ENCODE measurements at regions not wholly inside any gene's neighbourhood (a gene's known extent, or its start where the extent isn't known, plus 50 kb on each side); places are given as distances from the start of the nearest gene placed in this dataset.
"Not testable (repeated sequence)": the region's sequence is repeated elsewhere in the genome, so short reads cannot be mapped to it uniquely, and the experiment has no call there.

DNA sequence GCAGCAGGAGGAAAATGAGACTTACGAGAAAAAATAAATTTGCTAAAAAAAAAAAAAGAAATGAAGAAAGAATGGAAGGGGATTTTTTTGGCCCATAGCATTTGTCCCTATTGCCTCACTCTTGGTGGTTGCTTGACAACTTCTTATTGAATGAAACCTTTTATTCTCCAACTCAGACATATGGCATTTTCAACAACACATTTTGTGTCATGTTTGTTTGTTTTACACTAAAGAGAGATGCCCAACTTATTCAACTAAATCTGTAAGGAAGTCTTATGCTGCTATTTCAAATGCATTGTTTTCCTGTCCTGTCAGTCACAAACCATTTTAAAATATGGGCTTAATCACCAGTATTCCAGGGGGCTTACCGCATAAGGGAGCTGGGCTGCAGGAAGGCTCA lies 409.1 kb upstream of the TENM3 start:
- DNase-seq, result no peak
- Mint-ChIP-seq H3K4me3 (ENCODE audit: unreplicated experiment) (no peak overlapping the region), H3K27ac (ENCODE audit: unreplicated experiment) (no peak overlapping the region), H3K36me3 (ENCODE audit: insufficient read depth, unreplicated experiment) (no peaks in the 10 kb centered on the region), H3K9me3 (ENCODE audit: unreplicated experiment) (no peaks in the 10 kb centered on the region), H3K4me1 (ENCODE audit: low read depth, unreplicated experiment) (no peaks in the 10 kb centered on the region), H3K27me3 (ENCODE audit: insufficient read depth, unreplicated experiment) (peaks cover 20% of the 10 kb centered on the region)
- no peaks in the 10 kb centered on the region for H3K9me3 ChIP-seq
- no peaks in the 10 kb centered on the region for H3K36me3 ChIP-seq (ENCODE audit: control insufficient read depth, insufficient read depth, low read length)
- intact Hi-C loops (cut with micrococcal nuclease; ENCODE audit: unreplicated experiment), result no loop called here
- TF ChIP-seq, protein P1, sequence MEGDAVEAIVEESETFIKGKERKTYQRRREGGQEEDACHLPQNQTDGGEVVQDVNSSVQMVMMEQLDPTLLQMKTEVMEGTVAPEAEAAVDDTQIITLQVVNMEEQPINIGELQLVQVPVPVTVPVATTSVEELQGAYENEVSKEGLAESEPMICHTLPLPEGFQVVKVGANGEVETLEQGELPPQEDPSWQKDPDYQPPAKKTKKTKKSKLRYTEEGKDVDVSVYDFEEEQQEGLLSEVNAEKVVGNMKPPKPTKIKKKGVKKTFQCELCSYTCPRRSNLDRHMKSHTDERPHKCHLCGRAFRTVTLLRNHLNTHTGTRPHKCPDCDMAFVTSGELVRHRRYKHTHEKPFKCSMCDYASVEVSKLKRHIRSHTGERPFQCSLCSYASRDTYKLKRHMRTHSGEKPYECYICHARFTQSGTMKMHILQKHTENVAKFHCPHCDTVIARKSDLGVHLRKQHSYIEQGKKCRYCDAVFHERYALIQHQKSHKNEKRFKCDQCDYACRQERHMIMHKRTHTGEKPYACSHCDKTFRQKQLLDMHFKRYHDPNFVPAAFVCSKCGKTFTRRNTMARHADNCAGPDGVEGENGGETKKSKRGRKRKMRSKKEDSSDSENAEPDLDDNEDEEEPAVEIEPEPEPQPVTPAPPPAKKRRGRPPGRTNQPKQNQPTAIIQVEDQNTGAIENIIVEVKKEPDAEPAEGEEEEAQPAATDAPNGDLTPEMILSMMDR (IDR thresholded peaks at IDR 0.05; ENCODE audit: insufficient read depth in 1 of 2, low read depth in 1 of 2, low read length in 1 of 2, severe bottlenecking in 1 of 2, unreplicated experiment in 1 of 2), result no peak
- H3K27me3 ChIP-seq (replicated peaks; ENCODE audit: control insufficient read depth, insufficient read depth, low read length), result no peaks in the 10 kb centered on the region
- no peaks in the 10 kb centered on the region for H3K4me1 ChIP-seq
- no TSS peak for BruUV-seq (replicated peaks)
- ChIA-PET POLR2A (no interaction called here), CTCF (no interaction called here)
- H3K4me3 ChIP-seq (ENCODE audit: low read depth, low read length), result no peak overlapping the region

DNA sequence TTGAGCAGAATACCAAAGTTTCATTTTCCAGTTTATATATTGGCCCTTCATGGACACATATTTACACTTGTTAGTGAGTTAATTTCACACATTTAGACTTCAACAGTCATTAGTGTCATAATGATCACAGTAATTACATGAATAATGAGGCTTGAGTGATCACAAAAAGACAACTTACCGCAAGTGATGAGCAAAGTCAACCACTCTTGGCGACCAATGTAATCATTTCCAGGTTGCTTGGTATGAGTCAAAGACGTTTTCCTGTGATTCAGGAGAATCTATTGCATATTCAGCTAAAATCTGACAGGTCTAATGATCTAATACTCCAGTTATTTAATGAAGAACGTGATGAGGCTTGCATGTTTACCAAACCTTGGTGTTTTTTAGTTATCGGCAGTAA lies 407.9 kb upstream of the TENM3 start:
- TF ChIP-seq, protein P1 (IDR thresholded peaks at IDR 0.05; ENCODE audit: insufficient read depth in 1 of 2, low read depth in 1 of 2, low read length in 1 of 2, severe bottlenecking in 1 of 2, unreplicated experiment in 1 of 2), result no peak
- H3K4me3 ChIP-seq (ENCODE audit: low read depth, low read length), result no peak overlapping the region
- POLR2A ChIA-PET, result interaction anchor here (0.6 kb wide), 1 partner anchor 15 kb away, joined by 4 read pairs; no protein-coding TSS in a partner anchor
- BruUV-seq (replicated peaks), result no TSS peak
- no peaks in the 10 kb centered on the region for H3K4me1 ChIP-seq
- DNase-seq, result no peak
- Mint-ChIP-seq H3K27me3 (ENCODE audit: insufficient read depth, unreplicated experiment) (peaks cover 20% of the 10 kb centered on the region), H3K4me3 (ENCODE audit: unreplicated experiment) (no peak overlapping the region), H3K4me1 (ENCODE audit: low read depth, unreplicated experiment) (no peaks in the 10 kb centered on the region), H3K36me3 (ENCODE audit: insufficient read depth, unreplicated experiment) (no peaks in the 10 kb centered on the region), H3K27ac (ENCODE audit: unreplicated experiment) (no peak overlapping the region), H3K9me3 (ENCODE audit: unreplicated experiment) (no peaks in the 10 kb centered on the region)
- no peaks in the 10 kb centered on the region for H3K27me3 ChIP-seq (replicated peaks; ENCODE audit: control insufficient read depth, insufficient read depth, low read length)
- intact Hi-C loops (cut with micrococcal nuclease; ENCODE audit: unreplicated experiment), result no loop called here
- H3K9me3 ChIP-seq, result no peaks in the 10 kb centered on the region
- CTCF ChIA-PET, result no interaction called here
- H3K36me3 ChIP-seq (ENCODE audit: control insufficient read depth, insufficient read depth, low read length), result no peaks in the 10 kb centered on the region

DNA sequence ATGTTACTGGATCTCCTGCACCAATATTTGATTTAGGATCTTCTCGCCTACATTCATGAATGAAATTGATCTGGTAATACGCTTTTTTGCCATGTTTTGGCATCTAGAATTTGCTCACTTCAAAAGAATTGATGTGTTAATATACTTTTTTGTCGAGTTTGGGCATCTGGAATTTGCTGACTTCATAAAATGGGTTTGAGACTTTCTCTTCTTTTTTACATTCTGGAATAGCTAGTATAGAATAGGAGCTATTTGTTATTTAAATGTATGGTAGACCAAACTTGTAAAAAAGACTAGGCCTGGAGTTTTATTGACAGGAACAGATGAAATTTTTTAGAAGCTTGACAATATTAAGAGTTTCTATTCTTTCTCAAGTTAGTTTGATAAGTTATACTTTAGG lies 404.9 kb upstream of the TENM3 start:
- ChIA-PET POLR2A (no interaction called here), CTCF (no interaction called here)

DNA sequence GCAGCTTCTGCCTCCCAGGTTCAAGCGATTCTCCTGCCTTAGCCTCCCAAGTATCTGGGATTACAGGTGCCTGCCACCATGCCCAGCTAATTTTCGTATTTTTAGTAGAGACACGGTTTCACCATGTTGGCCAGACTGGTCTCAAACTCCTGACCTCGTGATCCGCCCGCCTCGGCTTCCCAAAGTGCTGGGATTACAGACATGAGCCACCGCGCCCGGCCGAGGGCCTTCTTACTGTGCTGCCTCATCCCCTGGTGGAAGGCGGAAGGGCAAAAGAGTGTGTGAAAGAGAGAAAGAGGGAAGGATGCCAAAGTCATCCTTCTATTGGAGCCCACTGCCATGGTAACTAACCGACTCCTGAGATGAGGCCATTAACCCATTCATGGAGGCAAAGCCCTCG lies 399.4 kb upstream of the TENM3 start:
- POLR2A ChIA-PET; H3K9me3 Mint-ChIP-seq (ENCODE audit: unreplicated experiment); H3K4me3 Mint-ChIP-seq (ENCODE audit: unreplicated experiment); CTCF ChIA-PET; H3K27me3 Mint-ChIP-seq (ENCODE audit: insufficient read depth, unreplicated experiment); H3K4me1 ChIP-seq; intact Hi-C loops (cut with micrococcal nuclease; ENCODE audit: unreplicated experiment); H3K27me3 ChIP-seq (replicated peaks; ENCODE audit: control insufficient read depth, insufficient read depth, low read length); DNase-seq; BruUV-seq (replicated peaks); H3K36me3 ChIP-seq (ENCODE audit: control insufficient read depth, insufficient read depth, low read length); H3K36me3 Mint-ChIP-seq (ENCODE audit: insufficient read depth, unreplicated experiment); H3K27ac Mint-ChIP-seq (ENCODE audit: unreplicated experiment); H3K9me3 ChIP-seq; H3K4me3 ChIP-seq (ENCODE audit: low read depth, low read length); H3K4me1 Mint-ChIP-seq (ENCODE audit: low read depth, unreplicated experiment): not testable (repeated sequence)

More for the DNA sequence above, 404.9 kb upstream of the TENM3 start:
- Mint-ChIP-seq H3K27ac (ENCODE audit: unreplicated experiment) (no peak overlapping the region), H3K27me3 (ENCODE audit: insufficient read depth, unreplicated experiment) (peaks cover 11% of the 10 kb centered on the region), H3K4me3 (ENCODE audit: unreplicated experiment) (no peak overlapping the region), H3K9me3 (ENCODE audit: unreplicated experiment) (no peaks in the 10 kb centered on the region), H3K36me3 (ENCODE audit: insufficient read depth, unreplicated experiment) (no peaks in the 10 kb centered on the region), H3K4me1 (ENCODE audit: low read depth, unreplicated experiment) (no peaks in the 10 kb centered on the region)
- no peaks in the 10 kb centered on the region for H3K4me1 ChIP-seq
- H3K36me3 ChIP-seq (ENCODE audit: control insufficient read depth, insufficient read depth, low read length), result no peaks in the 10 kb centered on the region
- no peak for DNase-seq
- H3K4me3 ChIP-seq (ENCODE audit: low read depth, low read length), result no peak overlapping the region
- H3K9me3 ChIP-seq, result no peaks in the 10 kb centered on the region
- no peaks in the 10 kb centered on the region for H3K27me3 ChIP-seq (replicated peaks; ENCODE audit: control insufficient read depth, insufficient read depth, low read length)
- TF ChIP-seq, protein P1 (IDR thresholded peaks at IDR 0.05; ENCODE audit: insufficient read depth in 1 of 2, low read depth in 1 of 2, low read length in 1 of 2, severe bottlenecking in 1 of 2, unreplicated experiment in 1 of 2), result no peak
- no TSS peak for BruUV-seq (replicated peaks)
- intact Hi-C loops (cut with micrococcal nuclease; ENCODE audit: unreplicated experiment), result no loop called here

Data from Caco-2 (cell line).